IPS DF 6.9 (cell line): ENCODE measurements at regions not wholly inside any gene's neighbourhood (a gene's known extent, or its start where the extent isn't known, plus 50 kb on each side); places are given as distances from the start of the nearest gene placed in this dataset.

ENCODE experiments used
- DNase-seq: peaks from one replicate; pipeline ENCODE4 v3.0.0-alpha.2; 2013; ENCODE audit warnings: low read depth, low spot score
- H3K27ac ChIP-seq: one replicate; pipeline ENCODE4 v1.5.1; 2013; ENCODE audit warnings: low read length, control low read depth
- H3K27me3 ChIP-seq: 2 replicates; pipeline ENCODE4 v1.6.1; 2013; ENCODE audit warnings: mild to moderate bottlenecking, low read length; ENCODE audit not compliant: control insufficient read depth, insufficient read depth
- H3K36me3 ChIP-seq: 2 replicates; pipeline ENCODE4 v1.6.1; 2013; ENCODE audit warnings: low read length; ENCODE audit not compliant: control insufficient read depth, insufficient read depth
- H3K4me1 ChIP-seq: 2 replicates; pipeline ENCODE4 v1.6.1; 2013; ENCODE audit warnings: low read length; ENCODE audit not compliant: control insufficient read depth, insufficient read depth
- H3K4me3 ChIP-seq: 2 replicates; pipeline ENCODE4 v1.5.1; 2013; ENCODE audit warnings: mild to moderate bottlenecking, low read length
- H3K9me3 ChIP-seq: 2 replicates; pipeline ENCODE4 v1.6.1; 2013; ENCODE audit warnings: low read length, inconsistent platforms; ENCODE audit not compliant: control insufficient read depth, insufficient read depth
- WGBS: extraction: QIAGEN DNeasy Blood & Tissue Kit; methylation state at CpG from one replicate; pipeline ENCODE4 v1.1.7; 2013; ENCODE audit warnings: mixed read lengths, missing lambda C conversion rate; ENCODE audit not compliant: insufficient read length, insufficient coverage; 5-methylcytosine and 5-hydroxymethylcytosine counted together

DNA sequence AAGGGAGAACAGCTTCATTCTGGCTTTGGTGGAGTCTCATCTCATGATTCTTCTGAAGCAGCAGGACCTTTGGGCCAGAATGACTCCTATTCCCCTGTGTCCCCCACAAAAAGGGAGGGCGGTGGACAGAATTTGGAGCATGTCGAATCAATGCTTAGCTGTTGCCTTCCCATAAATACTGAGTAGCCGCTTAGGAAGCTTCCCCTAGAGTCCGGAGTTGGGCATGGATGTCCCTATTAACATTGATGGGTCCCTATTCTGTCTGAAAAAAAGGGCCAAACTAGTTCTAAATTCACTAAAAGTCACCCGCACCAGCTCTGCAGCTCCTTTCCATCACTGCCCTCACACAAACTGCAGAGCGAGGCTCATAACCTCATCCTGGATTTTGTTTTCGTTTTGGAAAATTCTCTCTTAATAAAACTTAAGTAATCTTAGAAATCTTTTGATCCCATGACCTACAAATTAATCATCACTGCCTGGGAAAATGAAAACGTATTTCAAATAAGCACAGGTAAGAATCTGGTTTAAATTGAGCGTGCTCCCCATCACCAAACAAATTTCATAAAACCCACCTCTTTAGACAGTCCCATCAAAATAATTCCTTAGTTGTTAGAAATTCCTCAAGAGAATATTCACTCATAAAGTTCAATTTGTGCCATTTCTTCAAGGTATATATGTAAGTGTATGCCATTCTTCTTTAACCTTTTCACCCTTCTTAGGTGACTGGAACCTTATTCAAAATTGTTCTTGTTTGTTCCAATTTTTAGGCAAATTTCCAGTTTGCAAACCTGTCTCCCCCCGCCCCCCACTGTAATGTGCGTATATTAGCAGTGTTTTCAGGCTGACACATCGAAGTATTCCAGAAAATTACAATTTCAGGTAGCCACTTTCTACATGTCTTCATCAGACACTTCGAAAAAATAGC lies 53.3 kb upstream of the NKAP start:
- no peak for DNase-seq
- Histone ChIP-seq H3K4me1 (no peaks in the 10 kb centered on the region; the same call in 1 of the 2 replicates), H3K4me3 (no peak overlapping the region), H3K27me3 (peaks cover 84% of the 10 kb centered on the region), H3K27ac (no peak overlapping the region), H3K36me3 (no peaks in the 10 kb centered on the region), H3K9me3 (no peaks in the 10 kb centered on the region)
- no CpG with 5 or more reads among the region's 13 CpGs for WGBS

DNA sequence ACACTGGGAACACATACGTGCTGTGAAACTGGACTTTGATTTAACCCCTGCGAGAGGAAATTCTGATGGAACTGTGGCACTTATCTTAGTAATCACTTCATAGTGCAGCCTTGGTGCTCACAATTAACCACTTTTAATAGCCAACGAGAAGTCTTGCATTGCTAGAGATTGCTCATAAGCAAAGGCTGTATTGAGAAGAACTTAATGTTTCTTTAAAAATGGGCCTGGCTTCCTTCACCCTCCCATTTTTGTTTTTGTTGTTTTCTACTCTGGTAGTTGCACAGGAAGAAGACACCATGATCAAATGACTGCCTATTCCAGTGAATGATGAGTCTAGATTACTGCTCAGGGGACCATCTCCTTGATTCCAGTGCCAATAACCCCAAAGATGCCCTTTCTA lies 52.5 kb upstream of the NKAP start:
- Histone ChIP-seq H3K9me3 (no peaks in the 10 kb centered on the region), H3K36me3 (no peaks in the 10 kb centered on the region), H3K4me1 (no peaks in the 10 kb centered on the region; the same call in 1 of the 2 replicates), H3K4me3 (no peak overlapping the region), H3K27ac (no peak overlapping the region), H3K27me3 (peaks cover 87% of the 10 kb centered on the region)
- no CpG with 5 or more reads among the region's 3 CpGs for WGBS
- no peak for DNase-seq
